CD4-positive, alpha-beta T cell treated with Interleukin-15 for 4 hours (primary cell): ENCODE measurements at regions not wholly inside any gene's neighbourhood (a gene's known extent, or its start where the extent isn't known, plus 50 kb on each side); places are given as distances from the start of the nearest gene placed in this dataset.

Source experiments
- DNase-seq: peaks from one replicate; pipeline ENCODE4 v3.0.0-alpha.2; 2020; ENCODE audit warnings: low spot score

GRCh38 chr5:35317586-35317985 is 87.3 kb upstream of the PRLR start:
- DNase-seq: no peak

GRCh38 chr5:35316611-35317274 is 86.5 kb upstream of the PRLR start:
- DNase-seq: no peak

- DNase-seq: no peak
Observed at GRCh38 chr5:35313291-35313690, 83.0 kb upstream of the PRLR start.

GRCh38 chr5:35312267-35312666 is 82.0 kb upstream of the PRLR start:
- no peak for DNase-seq

GRCh38 chr5:35309365-35310130 is 79.3 kb upstream of the PRLR start:
- DNase-seq: no peak

GRCh38 chr5:35308421-35308820 is 78.1 kb upstream of the PRLR start:
- DNase-seq: no peak

- no peak for DNase-seq
Observed at GRCh38 chr5:35306716-35307365, 76.6 kb upstream of the PRLR start.

- DNase-seq: no peak
Observed at GRCh38 chr5:35305336-35306020, 75.2 kb upstream of the PRLR start.

- DNase-seq: no peak
Observed at GRCh38 chr5:35304291-35304690, 74.0 kb upstream of the PRLR start.

- no peak for DNase-seq
Observed at GRCh38 chr5:35303152-35303551, 72.9 kb upstream of the PRLR start.

GRCh38 chr5:35302544-35302943 is 72.3 kb upstream of the PRLR start:
- no peak for DNase-seq

- DNase-seq: no peak
Observed at GRCh38 chr5:35297755-35298154, 67.5 kb upstream of the PRLR start.

GRCh38 chr5:35294976-35295375 is 64.7 kb upstream of the PRLR start:
- no peak for DNase-seq

- DNase-seq: no peak
Observed at GRCh38 chr5:35294017-35294416, 63.7 kb upstream of the PRLR start.

- no peak for DNase-seq
Observed at GRCh38 chr5:35285435-35285834, 55.1 kb upstream of the PRLR start.

- DNase-seq: no peak
Observed at GRCh38 chr5:35285011-35285410, 54.7 kb upstream of the PRLR start.

GRCh38 chr5:35284364-35284763 is 54.1 kb upstream of the PRLR start:
- DNase-seq: no peak

- no peak for DNase-seq
Observed at GRCh38 chr5:35282810-35283209, 52.5 kb upstream of the PRLR start.

GRCh38 chr5:35281613-35282012 is 51.3 kb upstream of the PRLR start:
- no peak for DNase-seq
